HEK293T (cell line): ENCODE measurements at regions not wholly inside any gene's neighbourhood (a gene's known extent, or its start where the extent isn't known, plus 50 kb on each side); places are given as distances from the start of the nearest gene placed in this dataset.

Experiments used
- CTCF ChIA-PET: fragments of 350-600 bp; formaldehyde crosslinking; extraction: SDS; loops from one replicate; lab custom pipeline; 2021; ENCODE audit warnings: antibody characterized with exemption, inconsistent platforms; lab: Yijun Ruan, JAX
- POLR2A ChIA-PET: fragments of 350-600 bp; formaldehyde crosslinking; extraction: SDS; loops from one replicate; lab custom pipeline; 2020; ENCODE audit warnings: antibody characterized with exemption, inconsistent platforms; lab: Yijun Ruan, JAX
- DNase-seq: peaks from one replicate; pipeline ENCODE4 v3.0.0; 2012; ENCODE audit warnings: mixed read lengths; ENCODE audit errors: extremely low spot score
- ARNT ChIP-seq: fragments of 450-650 bp; IDR thresholded peaks from 2 replicates; pipeline ENCODE4 v1.6.1; 2017; ENCODE audit warnings: mild to moderate bottlenecking
- BHLHE40 ChIP-seq: fragments of 450-650 bp; IDR thresholded peaks from 2 replicates; pipeline ENCODE4 v1.6.1; 2016; ENCODE audit warnings: mild to moderate bottlenecking, moderate library complexity, borderline replicate concordance
- CTBP1 ChIP-seq: fragments of 450-650 bp; IDR thresholded peaks from 2 replicates; pipeline ENCODE4 v1.6.1; 2016; ENCODE audit warnings: borderline replicate concordance
- ELF4 ChIP-seq: fragments of 450-650 bp; IDR thresholded peaks from 2 replicates; pipeline ENCODE4 v1.6.1; 2017; ENCODE audit warnings: antibody characterized with exemption
- FOXA1 ChIP-seq: fragments of 450-650 bp; IDR thresholded peaks from 2 replicates; pipeline ENCODE4 v1.6.1; 2016; ENCODE audit warnings: mild to moderate bottlenecking
- FOXK2 ChIP-seq: fragments of 450-650 bp; IDR thresholded peaks from 2 replicates; pipeline ENCODE4 v1.6.1; 2016; ENCODE audit warnings: mild to moderate bottlenecking
- FOXM1 ChIP-seq: fragments of 450-650 bp; IDR thresholded peaks from 2 replicates; pipeline ENCODE4 v1.6.1; 2017; ENCODE audit warnings: mild to moderate bottlenecking, borderline replicate concordance
- HDGF ChIP-seq: fragments of 450-650 bp; IDR thresholded peaks from 2 replicates; pipeline ENCODE4 v1.6.1; 2017; ENCODE audit warnings: antibody characterized with exemption, borderline replicate concordance
- L3MBTL2 ChIP-seq: fragments of 450-650 bp; conservative IDR thresholded peaks from 2 replicates; pipeline ENCODE4 v1.6.1; 2016; ENCODE audit warnings: mild to moderate bottlenecking
- LEF1 ChIP-seq: fragments of 450-650 bp; IDR thresholded peaks from 2 replicates; pipeline ENCODE4 v1.6.1; 2017; ENCODE audit warnings: mild to moderate bottlenecking, borderline replicate concordance
- NFRKB ChIP-seq: fragments of 450-650 bp; IDR thresholded peaks from 2 replicates; pipeline ENCODE4 v1.6.1; 2016; ENCODE audit warnings: mild to moderate bottlenecking, moderate library complexity
- PKNOX1 ChIP-seq: fragments of 450-650 bp; IDR thresholded peaks from 2 replicates; pipeline ENCODE4 v1.6.1; 2016
- SP1 ChIP-seq: fragments of 450-650 bp; IDR thresholded peaks from 2 replicates; pipeline ENCODE4 v1.6.1; 2017
- SUZ12 ChIP-seq: fragments of 450-650 bp; IDR thresholded peaks from 2 replicates; pipeline ENCODE4 v1.6.1; 2016; ENCODE audit warnings: mild to moderate bottlenecking
- TARDBP ChIP-seq: fragments of 450-650 bp; IDR thresholded peaks from 2 replicates; pipeline ENCODE4 v1.6.1; 2016
- ZNF384 ChIP-seq: fragments of 450-650 bp; IDR thresholded peaks from 2 replicates; pipeline ENCODE4 v1.6.1; 2016

- ChIA-PET POLR2A (no interaction called here), CTCF (no interaction called here)
- no peak for DNase-seq
- TF ChIP-seq FOXA1 (no peak), ZNF384 (no peak), FOXM1 (no peak), SP1 (no peak), PKNOX1 (no peak), FOXK2 (no peak), L3MBTL2 (no peak), SUZ12 (no peak), ELF4 (no peak), TARDBP (no peak), NFRKB (no peak), HDGF (no peak), ARNT (no peak), BHLHE40 (no peak), CTBP1 (no peak), LEF1 (no peak)
These were observed 99.2 kb downstream of the SOX11 start for GRCh38 chr2:5791371-5791770.

- POLR2A ChIA-PET, result no interaction called here
- CTCF ChIA-PET, result no interaction called here
- no peak for TF ChIP-seq TARDBP
- TF ChIP-seq NFRKB, result no peak
- TF ChIP-seq CTBP1, result no peak
- no peak for TF ChIP-seq PKNOX1
- TF ChIP-seq HDGF, result no peak
- no peak for TF ChIP-seq BHLHE40
- TF ChIP-seq FOXM1, result no peak
- TF ChIP-seq SP1, result no peak
- DNase-seq, result no peak
These were observed 101.8 kb downstream of the SOX11 start for GRCh38 chr2:5794012-5794411.

- POLR2A ChIA-PET, result no interaction called here
- TF ChIP-seq HDGF (no peak), FOXA1 (no peak), LEF1 (no peak), TARDBP (no peak), NFRKB (no peak), FOXK2 (no peak), ARNT (no peak), BHLHE40 (no peak), ZNF384 (no peak), L3MBTL2 (no peak)
- CTCF ChIA-PET, result no interaction called here
- DNase-seq, result no peak
These were observed 105.9 kb downstream of the SOX11 start for GRCh38 chr2:5798084-5798483.

- TF ChIP-seq SP1 (no peak), ARNT (no peak), LEF1 (no peak), CTBP1 (no peak), ZNF384 (no peak), BHLHE40 (no peak), SUZ12 (no peak), ELF4 (no peak), NFRKB (no peak), TARDBP (no peak), HDGF (no peak), FOXK2 (no peak), L3MBTL2 (no peak), PKNOX1 (no peak), FOXA1 (no peak), FOXM1 (no peak)
- POLR2A ChIA-PET, result no interaction called here
- CTCF ChIA-PET, result no interaction called here
- no peak for DNase-seq
These were observed 107.2 kb downstream of the SOX11 start for GRCh38 chr2:5799348-5799747.

GRCh38 chr2:5803547-5803946, 111.4 kb downstream of the SOX11 start:
- POLR2A ChIA-PET, result no interaction called here
- DNase-seq, result no peak
- TF ChIP-seq ZNF384 (no peak), SP1 (no peak), PKNOX1 (no peak), BHLHE40 (no peak), LEF1 (no peak), ELF4 (no peak), HDGF (no peak), ARNT (no peak), FOXK2 (no peak), SUZ12 (no peak), TARDBP (no peak)
- CTCF ChIA-PET, result no interaction called here
